NCI-H748 (cell line): ENCODE measurements at regions not wholly inside any gene's neighbourhood (a gene's known extent, or its start where the extent isn't known, plus 50 kb on each side); places are given as distances from the start of the nearest gene placed in this dataset.
A peak's percentile ranks its signal among the peaks of the same experiment; 100 is the strongest.

Experiments
- DNase-seq: peaks from one replicate; lab custom pipeline; 2025; ENCODE audit not compliant: unreplicated experiment; lab: John Stamatoyannopoulos, UW

GRCh38 chr4:11805842-11806241 lies 377.1 kb upstream of the HS3ST1 start:
- peak; percentile 34 for DNase-seq

GRCh38 chr4:11801466-11802446 lies 373.1 kb upstream of the HS3ST1 start:
- DNase-seq, result no peak

GRCh38 chr4:11799196-11799595 lies 370.5 kb upstream of the HS3ST1 start:
- peak; percentile 28 for DNase-seq

- no peak for DNase-seq
These were observed 363.1 kb upstream of the HS3ST1 start for GRCh38 chr4:11791797-11792196.

- no peak for DNase-seq
These were observed 361.5 kb upstream of the HS3ST1 start for GRCh38 chr4:11790230-11790629.

- DNase-seq, result no peak
These were observed 354.9 kb upstream of the HS3ST1 start for GRCh38 chr4:11783588-11783987.

- DNase-seq, result no peak
These were observed 354.2 kb upstream of the HS3ST1 start for GRCh38 chr4:11782859-11783258.

GRCh38 chr4:11777447-11777846 lies 348.8 kb upstream of the HS3ST1 start:
- DNase-seq, result no peak

GRCh38 chr4:11774346-11774745 lies 345.7 kb upstream of the HS3ST1 start:
- no peak for DNase-seq

GRCh38 chr4:11773798-11774197 lies 345.1 kb upstream of the HS3ST1 start:
- no peak for DNase-seq

GRCh38 chr4:11769434-11769833 lies 340.7 kb upstream of the HS3ST1 start:
- no peak for DNase-seq

GRCh38 chr4:11768251-11768972 lies 339.7 kb upstream of the HS3ST1 start:
- DNase-seq, result no peak

GRCh38 chr4:11765849-11766453 lies 337.3 kb upstream of the HS3ST1 start:
- DNase-seq, result peak; percentile 53

- peak; percentile 73 for DNase-seq
These were observed 319.6 kb upstream of the HS3ST1 start for GRCh38 chr4:11748164-11748872.

GRCh38 chr4:11746734-11747133 lies 318.0 kb upstream of the HS3ST1 start:
- DNase-seq, result no peak

GRCh38 chr4:11743976-11744375 lies 315.3 kb upstream of the HS3ST1 start:
- DNase-seq, result no peak

- peak; percentile 76 for DNase-seq
These were observed 314.5 kb upstream of the HS3ST1 start for GRCh38 chr4:11743236-11743635.

- DNase-seq, result no peak
These were observed 312.5 kb upstream of the HS3ST1 start for GRCh38 chr4:11741190-11741652.

GRCh38 chr4:11739992-11740391 lies 311.3 kb upstream of the HS3ST1 start:
- DNase-seq, result no peak

GRCh38 chr4:11736978-11737377 lies 308.3 kb upstream of the HS3ST1 start:
- DNase-seq, result no peak

- DNase-seq, result no peak
These were observed 307.0 kb upstream of the HS3ST1 start for GRCh38 chr4:11735651-11736050.
